H9 (cell line): ENCODE measurements at regions not wholly inside any gene's neighbourhood (a gene's known extent, or its start where the extent isn't known, plus 50 kb on each side); places are given as distances from the start of the nearest gene placed in this dataset.

Source experiments
- DNase-seq: peaks from one replicate; pipeline ENCODE4 v3.0.0-alpha.2; 2017
- H2AFZ ChIP-seq: one replicate; pipeline ENCODE4 v1.6.1; 2013; ENCODE audit warnings: mild to moderate bottlenecking, low read length, control low read depth, moderate library complexity
- H2AK5ac ChIP-seq: 2 replicates; pipeline ENCODE4 v1.6.1; 2013; ENCODE audit warnings: low read length, control low read depth, mixed read lengths; ENCODE audit not compliant: insufficient read length
- H2BK120ac ChIP-seq: one replicate; pipeline ENCODE4 v1.6.1; 2013; ENCODE audit warnings: low read depth, mild to moderate bottlenecking, low read length, control low read depth, inconsistent platforms; ENCODE audit not compliant: poor library complexity, severe bottlenecking
- H2BK12ac ChIP-seq: 2 replicates; pipeline ENCODE4 v1.6.1; 2013; ENCODE audit warnings: low read length, control low read depth, mixed read lengths, low read depth; ENCODE audit not compliant: insufficient read length
- H2BK15ac ChIP-seq: 2 replicates; pipeline ENCODE4 v1.6.1; 2013; ENCODE audit warnings: low read depth, low read length, control low read depth
- H2BK20ac ChIP-seq: one replicate; pipeline ENCODE4 v1.6.1; 2013; ENCODE audit warnings: low read depth, mild to moderate bottlenecking, low read length, control low read depth, inconsistent platforms; ENCODE audit not compliant: poor library complexity, severe bottlenecking
- H2BK5ac ChIP-seq: 2 replicates; pipeline ENCODE4 v1.6.1; 2013; ENCODE audit warnings: low read length, control low read depth, mixed read lengths; ENCODE audit not compliant: insufficient read length
- H3K14ac ChIP-seq: 2 replicates; pipeline ENCODE4 v1.6.1; 2013; ENCODE audit warnings: low read length, control low read depth; ENCODE audit not compliant: insufficient read depth
- H3K18ac ChIP-seq: 2 replicates; pipeline ENCODE4 v1.6.1; 2013; ENCODE audit warnings: low read depth, mild to moderate bottlenecking, mixed read lengths, low read length, control low read depth; ENCODE audit not compliant: insufficient read length
- H3K23ac ChIP-seq: 2 replicates; pipeline ENCODE4 v1.6.1; 2013; ENCODE audit warnings: low read length, control low read depth, mixed read lengths, low read depth; ENCODE audit not compliant: insufficient read length
- H3K23me2 ChIP-seq: 2 replicates; pipeline ENCODE4 v1.6.1; 2013; ENCODE audit warnings: low read depth, mild to moderate bottlenecking, mixed read lengths, low read length, control low read depth; ENCODE audit not compliant: insufficient read length, poor library complexity, severe bottlenecking
- H3K27ac ChIP-seq: 2 replicates; pipeline ENCODE4 v1.5.1; 2013; ENCODE audit warnings: low read length, control low read depth, mixed read lengths, low read depth; ENCODE audit not compliant: insufficient read length
- H3K27me3 ChIP-seq: 2 replicates; pipeline ENCODE4 v1.6.1; 2013; ENCODE audit warnings: low read length, control low read depth, inconsistent platforms; ENCODE audit not compliant: insufficient read depth
- H3K4ac ChIP-seq: 2 replicates; pipeline ENCODE4 v1.6.1; 2013; ENCODE audit warnings: low read depth, mild to moderate bottlenecking, control low read depth, inconsistent platforms, low read length, moderate library complexity
- H3K4me1 ChIP-seq: 2 replicates; pipeline ENCODE4 v1.6.1; 2013; ENCODE audit warnings: low read length, control low read depth, inconsistent platforms; ENCODE audit not compliant: insufficient read depth
- H3K4me2 ChIP-seq: 2 replicates; pipeline ENCODE4 v1.6.1; 2013; ENCODE audit warnings: low read length, control low read depth, mixed read lengths; ENCODE audit not compliant: insufficient read length, insufficient read depth
- H3K56ac ChIP-seq: 2 replicates; pipeline ENCODE4 v1.6.1; 2013; ENCODE audit warnings: low read depth, mild to moderate bottlenecking, mixed read lengths, low read length, control low read depth; ENCODE audit not compliant: insufficient read length
- H3K79me1 ChIP-seq: 2 replicates; pipeline ENCODE4 v1.6.1; 2013; ENCODE audit warnings: low read depth, mild to moderate bottlenecking, moderate library complexity, low read length, control low read depth, inconsistent platforms; ENCODE audit not compliant: insufficient read depth, poor library complexity, severe bottlenecking
- H3K79me2 ChIP-seq: 2 replicates; pipeline ENCODE4 v1.6.1; 2013; ENCODE audit warnings: low read length, control low read depth, inconsistent platforms; ENCODE audit not compliant: insufficient read depth
- H3K9ac ChIP-seq: 2 replicates; pipeline ENCODE4 v1.6.1; 2013; ENCODE audit warnings: low read length, control low read depth, mixed read lengths; ENCODE audit not compliant: insufficient read length; ENCODE audit errors: extremely low read depth
- H3K9me3 ChIP-seq: one replicate; pipeline ENCODE4 v1.6.1; 2013; ENCODE audit warnings: low read depth, low read length, inconsistent platforms; ENCODE audit not compliant: control insufficient read depth
- H3T11ph ChIP-seq: one replicate; pipeline ENCODE4 v1.6.1; 2013; ENCODE audit warnings: mild to moderate bottlenecking, low read length, control low read depth, inconsistent platforms
- H4K20me1 ChIP-seq: one replicate; pipeline ENCODE4 v1.6.1; 2013; ENCODE audit not compliant: control insufficient read depth, insufficient read length, insufficient read depth
- H4K5ac ChIP-seq: 2 replicates; pipeline ENCODE4 v1.6.1; 2013; ENCODE audit warnings: low read depth, mild to moderate bottlenecking, mixed read lengths, low read length, control low read depth; ENCODE audit not compliant: insufficient read length
- H4K8ac ChIP-seq: replicated peaks from 2 replicates; pipeline ENCODE4 v1.6.1; 2013; ENCODE audit warnings: low read length, control low read depth, mixed read lengths, low read depth; ENCODE audit not compliant: insufficient read length
- H4K91ac ChIP-seq: 2 replicates; pipeline ENCODE4 v1.6.1; 2013; ENCODE audit warnings: low read depth, mild to moderate bottlenecking, moderate library complexity, mixed read lengths, low read length, control low read depth; ENCODE audit not compliant: insufficient read length
- H3K27ac Mint-ChIP-seq, 3 experiments: 2 replicates in 2 of 3; 3 replicates in 1 of 3; pipeline ENCODE4 v1.8.0; 2020 to 2021; ENCODE audit warnings: mixed read lengths in 3 of 3, mild to moderate bottlenecking in 1 of 3, moderate library complexity in 1 of 3
- H3K27me3 Mint-ChIP-seq: 2 replicates; pipeline ENCODE4 v1.8.0; 2021; ENCODE audit warnings: low read depth, mild to moderate bottlenecking, moderate library complexity, mixed read lengths
- H3K36me3 Mint-ChIP-seq, 3 experiments: 2 replicates in 2 of 3; 3 replicates in 1 of 3; pipeline ENCODE4 v1.8.0; 2020 to 2021; ENCODE audit warnings: low read depth in 3 of 3, mixed read lengths in 3 of 3; ENCODE audit not compliant: insufficient read depth in 1 of 3
- H3K4me1 Mint-ChIP-seq, 2 experiments: 2 replicates each; pipeline ENCODE4 v1.8.0; 2020; ENCODE audit warnings: mixed read lengths in 2 of 2
- H3K4me3 Mint-ChIP-seq, 2 experiments: 2 replicates in 1 of 2; 3 replicates in 1 of 2; pipeline ENCODE4 v1.8.0; 2020 to 2021; ENCODE audit warnings: mild to moderate bottlenecking in 2 of 2, mixed read lengths in 2 of 2, moderate library complexity in 1 of 2
- H3K9me3 Mint-ChIP-seq, 2 experiments: 2 replicates in 1 of 2; 3 replicates in 1 of 2; pipeline ENCODE4 v1.8.0; 2020; ENCODE audit warnings: mild to moderate bottlenecking in 2 of 2, mixed read lengths in 2 of 2, moderate library complexity in 1 of 2
- WGBS: extraction: QIAGEN DNeasy Blood & Tissue Kit; methylation state at CpG from one replicate; pipeline ENCODE4 v1.1.7; 2013; ENCODE audit warnings: missing lambda C conversion rate, low lambda C conversion rate, mixed read lengths; ENCODE audit not compliant: insufficient read length; ENCODE audit errors: extremely low coverage; 5-methylcytosine and 5-hydroxymethylcytosine counted together
- TF ChIP-seq, protein P1 (sequence below): fragments of 200-600 bp; sonication (generic); conservative IDR thresholded peaks from 3 replicates; pipeline ENCODE4 v1.8.0; 2021; ENCODE audit warnings: antibody characterized with exemption, mild to moderate bottlenecking

DNA sequence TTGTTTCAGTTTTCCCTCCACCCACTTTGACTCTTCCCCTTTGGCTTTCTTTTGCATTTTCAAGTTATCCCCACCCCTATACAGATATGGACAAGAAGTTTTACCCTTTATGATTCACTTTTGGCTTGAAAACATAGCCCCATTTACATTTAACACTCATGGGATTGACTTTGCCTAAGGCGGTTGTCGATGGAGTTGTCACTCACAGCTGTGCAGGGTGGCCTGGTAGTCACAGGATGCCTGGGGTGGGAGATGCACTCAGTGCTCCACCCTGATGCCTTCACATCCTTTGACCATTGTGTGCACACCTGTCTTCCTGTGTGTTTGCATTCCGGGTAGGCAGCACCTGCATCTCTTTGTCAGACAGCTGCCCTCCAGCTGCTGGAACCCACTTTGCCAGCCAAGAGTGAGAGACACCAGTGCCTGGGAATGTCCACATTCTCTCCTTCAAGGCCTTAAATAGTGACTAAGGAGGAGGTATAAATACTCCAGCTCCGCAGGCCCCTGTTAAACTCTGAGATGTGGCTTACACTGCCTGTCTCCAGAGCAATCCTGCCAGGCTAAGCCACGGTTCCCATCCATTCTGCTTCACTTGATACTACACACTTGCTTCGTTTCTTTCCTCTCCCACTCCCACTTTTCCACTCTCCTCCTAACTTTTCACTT, 191.5 kb upstream of the SLC24A5 start:
- no peak overlapping the region; the same call in 1 of the 2 replicates for H3K14ac ChIP-seq
- H3K4ac ChIP-seq = no peak overlapping the region
- H3K27ac Mint-ChIP-seq = no peak overlapping the region; a peak in 1 of 7 replicates
- H4K91ac ChIP-seq = no peak overlapping the region
- H3K4me1 Mint-ChIP-seq = peaks cover 9 to 15% of the 10 kb centered on the region in 2 experiments
- no peak overlapping the region; a peak in 1 of 5 replicates for H3K4me3 Mint-ChIP-seq
- H3K79me1 ChIP-seq = no peaks in the 10 kb centered on the region
- no peak overlapping the region for H3K56ac ChIP-seq
- H3K9me3 Mint-ChIP-seq = no peaks in the 10 kb centered on the region
- no peak overlapping the region for H4K5ac ChIP-seq
- H2BK120ac ChIP-seq = no peak overlapping the region
- H3K23me2 ChIP-seq = no peaks in the 10 kb centered on the region
- no peak overlapping the region for H2BK20ac ChIP-seq
- no peaks in the 10 kb centered on the region for H4K20me1 ChIP-seq
- H3T11ph ChIP-seq = no peak overlapping the region
- H3K23ac ChIP-seq = no peak overlapping the region
- H2BK5ac ChIP-seq = no peak overlapping the region
- no peak overlapping the region for H2AK5ac ChIP-seq
- H3K4me2 ChIP-seq = no peak overlapping the region
- no peak for DNase-seq
- H3K18ac ChIP-seq = no peak overlapping the region
- WGBS = 100% methylated on average over 1 of the region's 6 CpGs
- no peaks in the 10 kb centered on the region for H3K36me3 Mint-ChIP-seq
- no peak overlapping the region for H2BK12ac ChIP-seq
- H3K27me3 ChIP-seq = no peaks in the 10 kb centered on the region
- TF ChIP-seq, protein P1, sequence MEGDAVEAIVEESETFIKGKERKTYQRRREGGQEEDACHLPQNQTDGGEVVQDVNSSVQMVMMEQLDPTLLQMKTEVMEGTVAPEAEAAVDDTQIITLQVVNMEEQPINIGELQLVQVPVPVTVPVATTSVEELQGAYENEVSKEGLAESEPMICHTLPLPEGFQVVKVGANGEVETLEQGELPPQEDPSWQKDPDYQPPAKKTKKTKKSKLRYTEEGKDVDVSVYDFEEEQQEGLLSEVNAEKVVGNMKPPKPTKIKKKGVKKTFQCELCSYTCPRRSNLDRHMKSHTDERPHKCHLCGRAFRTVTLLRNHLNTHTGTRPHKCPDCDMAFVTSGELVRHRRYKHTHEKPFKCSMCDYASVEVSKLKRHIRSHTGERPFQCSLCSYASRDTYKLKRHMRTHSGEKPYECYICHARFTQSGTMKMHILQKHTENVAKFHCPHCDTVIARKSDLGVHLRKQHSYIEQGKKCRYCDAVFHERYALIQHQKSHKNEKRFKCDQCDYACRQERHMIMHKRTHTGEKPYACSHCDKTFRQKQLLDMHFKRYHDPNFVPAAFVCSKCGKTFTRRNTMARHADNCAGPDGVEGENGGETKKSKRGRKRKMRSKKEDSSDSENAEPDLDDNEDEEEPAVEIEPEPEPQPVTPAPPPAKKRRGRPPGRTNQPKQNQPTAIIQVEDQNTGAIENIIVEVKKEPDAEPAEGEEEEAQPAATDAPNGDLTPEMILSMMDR = no peak
- H2BK15ac ChIP-seq = no peak overlapping the region
- H3K9me3 ChIP-seq = no peaks in the 10 kb centered on the region
- H3K27ac ChIP-seq = no peak overlapping the region
- H3K4me1 ChIP-seq = no peaks in the 10 kb centered on the region
- no peaks in the 10 kb centered on the region for H3K79me2 ChIP-seq
- H4K8ac ChIP-seq = no peak overlapping the region
- no peaks in the 10 kb centered on the region; the same call in 1 of the 2 replicates for H3K27me3 Mint-ChIP-seq
- no peak overlapping the region for H3K9ac ChIP-seq
- no peak overlapping the region for H2AFZ ChIP-seq
